Stomach smooth muscle (tissue), 2 donors: ENCODE measurements at regions not wholly inside any gene's neighbourhood (a gene's known extent, or its start where the extent isn't known, plus 50 kb on each side); places are given as distances from the start of the nearest gene placed in this dataset.

Experiments
- H3K27ac ChIP-seq: one replicate; pipeline ENCODE4 v1.7.0; 2013; ENCODE audit warnings: mild to moderate bottlenecking, low read length, inconsistent platforms
- H3K27me3 ChIP-seq, 2 donors: one replicate each; pipeline ENCODE4 v1.7.0; 2013; ENCODE audit warnings: low read length in 2 of 2; ENCODE audit not compliant: insufficient read depth in 2 of 2, control insufficient read depth in 1 of 2
- H3K36me3 ChIP-seq, 2 donors: one replicate each; pipeline ENCODE4 v1.7.0; 2013; ENCODE audit warnings: low read length in 2 of 2; ENCODE audit not compliant: control insufficient read depth in 2 of 2, insufficient read depth in 2 of 2
- H3K4me1 ChIP-seq: one replicate; pipeline ENCODE4 v1.7.0; 2013; ENCODE audit warnings: low read length; ENCODE audit not compliant: control insufficient read depth, insufficient read depth
- H3K4me3 ChIP-seq, 2 donors: one replicate each; pipeline ENCODE4 v1.7.0; 2013; ENCODE audit warnings: low read length in 2 of 2
- H3K9ac ChIP-seq, 2 donors: one replicate each; pipeline ENCODE4 v1.7.0; 2013; ENCODE audit warnings: low read length in 2 of 2, mild to moderate bottlenecking in 1 of 2
- H3K9me3 ChIP-seq, 2 donors: one replicate each; pipeline ENCODE4 v1.7.0; 2013; ENCODE audit warnings: low read length in 2 of 2; ENCODE audit not compliant: control insufficient read depth in 2 of 2
- donor health status: healthy.
- donor health status: Pancreatic carcinoma.

GRCh38 chr14:85789506-85789905, 259.6 kb downstream of the FLRT2 start:
- Histone ChIP-seq H3K27ac (no peak overlapping the region), H3K27me3 (no peaks in the 10 kb centered on the region), H3K9ac (no peak overlapping the region), H3K4me3 (no peak overlapping the region), H3K9me3 (no peaks in the 10 kb centered on the region), H3K36me3 (no peaks in the 10 kb centered on the region), H3K4me1 (no peaks in the 10 kb centered on the region)

- Histone ChIP-seq H3K36me3 (no peaks in the 10 kb centered on the region), H3K9me3 (no peaks in the 10 kb centered on the region), H3K4me1 (no peaks in the 10 kb centered on the region), H3K4me3 (no peak overlapping the region), H3K27ac (no peak overlapping the region), H3K27me3 (no peaks in the 10 kb centered on the region), H3K9ac (no peak overlapping the region)
Measured at GRCh38 chr14:85788470-85789233, 258.7 kb downstream of the FLRT2 start.

- H3K4me1 ChIP-seq = no peaks in the 10 kb centered on the region
- H3K36me3 ChIP-seq = no peaks in the 10 kb centered on the region
- no peak overlapping the region for H3K4me3 ChIP-seq
- H3K27ac ChIP-seq = no peak overlapping the region
- H3K27me3 ChIP-seq = no peaks in the 10 kb centered on the region
- H3K9me3 ChIP-seq = no peaks in the 10 kb centered on the region
- no peak overlapping the region for H3K9ac ChIP-seq
Measured at GRCh38 chr14:85766295-85766694, 236.4 kb downstream of the FLRT2 start.

- Histone ChIP-seq H3K9ac (no peak overlapping the region), H3K4me1 (no peaks in the 10 kb centered on the region), H3K4me3 (no peak overlapping the region), H3K9me3 (no peaks in the 10 kb centered on the region), H3K27me3 (no peaks in the 10 kb centered on the region), H3K27ac (no peak overlapping the region), H3K36me3 (no peaks in the 10 kb centered on the region)
Measured at GRCh38 chr14:85764822-85765221, 234.9 kb downstream of the FLRT2 start.

- H3K4me3 ChIP-seq = no peak overlapping the region
- H3K4me1 ChIP-seq = no peaks in the 10 kb centered on the region
- H3K9me3 ChIP-seq = no peaks in the 10 kb centered on the region
Measured at GRCh38 chr14:85762526-85762925, 232.6 kb downstream of the FLRT2 start.

GRCh38 chr14:85752175-85752574, 222.2 kb downstream of the FLRT2 start:
- H3K27me3 ChIP-seq = no peaks in the 10 kb centered on the region
- H3K4me3 ChIP-seq = no peak overlapping the region
- H3K27ac ChIP-seq = no peak overlapping the region
- no peak overlapping the region for H3K9ac ChIP-seq
- no peaks in the 10 kb centered on the region for H3K4me1 ChIP-seq
- no peaks in the 10 kb centered on the region for H3K36me3 ChIP-seq
- H3K9me3 ChIP-seq = peaks cover 0 to 2% of the 10 kb centered on the region in 2 donors

More at GRCh38 chr14:85762526-85762925, 232.6 kb downstream of the FLRT2 start:
- H3K36me3 ChIP-seq = no peaks in the 10 kb centered on the region
- no peak overlapping the region for H3K27ac ChIP-seq
- no peaks in the 10 kb centered on the region for H3K27me3 ChIP-seq
- H3K9ac ChIP-seq = no peak overlapping the region

- Histone ChIP-seq H3K36me3 (no peaks in the 10 kb centered on the region), H3K27me3 (no peaks in the 10 kb centered on the region), H3K4me1 (no peaks in the 10 kb centered on the region), H3K9ac (no peak overlapping the region), H3K9me3 (no peaks in the 10 kb centered on the region), H3K4me3 (no peak overlapping the region), H3K27ac (no peak overlapping the region)
Measured at GRCh38 chr14:85744573-85744972, 214.6 kb downstream of the FLRT2 start.

- H3K9me3 ChIP-seq = no peaks in the 10 kb centered on the region
- H3K9ac ChIP-seq = no peak overlapping the region
- no peaks in the 10 kb centered on the region for H3K36me3 ChIP-seq
- H3K27ac ChIP-seq = no peak overlapping the region
- no peaks in the 10 kb centered on the region for H3K4me1 ChIP-seq
- no peak overlapping the region for H3K4me3 ChIP-seq
- H3K27me3 ChIP-seq = no peaks in the 10 kb centered on the region
Measured at GRCh38 chr14:85732031-85732430, 202.1 kb downstream of the FLRT2 start.

GRCh38 chr14:85731186-85731585, 201.2 kb downstream of the FLRT2 start:
- Histone ChIP-seq H3K27me3 (no peaks in the 10 kb centered on the region), H3K36me3 (no peaks in the 10 kb centered on the region), H3K4me1 (no peaks in the 10 kb centered on the region), H3K27ac (no peak overlapping the region), H3K4me3 (no peak overlapping the region), H3K9ac (no peak overlapping the region), H3K9me3 (no peaks in the 10 kb centered on the region)

GRCh38 chr14:85728476-85729065, 198.6 kb downstream of the FLRT2 start:
- Histone ChIP-seq H3K36me3 (no peaks in the 10 kb centered on the region), H3K27ac (no peak overlapping the region), H3K4me3 (no peak overlapping the region), H3K4me1 (no peaks in the 10 kb centered on the region), H3K27me3 (no peaks in the 10 kb centered on the region), H3K9ac (no peak overlapping the region), H3K9me3 (no peaks in the 10 kb centered on the region)

GRCh38 chr14:85714069-85714468, 184.1 kb downstream of the FLRT2 start:
- Histone ChIP-seq H3K4me1 (no peaks in the 10 kb centered on the region), H3K9ac (no peak overlapping the region), H3K4me3 (no peak overlapping the region), H3K27ac (no peak overlapping the region), H3K9me3 (no peaks in the 10 kb centered on the region), H3K27me3 (no peaks in the 10 kb centered on the region), H3K36me3 (no peaks in the 10 kb centered on the region)
